ENCODE measurements at regions not wholly inside any gene's neighbourhood (a gene's known extent, or its start where the extent isn't known, plus 50 kb on each side); places are given as distances from the start of the nearest gene placed in this dataset.

- H3K4me1 ChIP-seq (ENCODE audit: control insufficient read depth, low read depth, low read length): peaks cover 13% of the 10 kb centered on the region
- H3K27me3 ChIP-seq (ENCODE audit: control insufficient read depth, insufficient read depth, low read length): no peaks in the 10 kb centered on the region
- no peaks in the 10 kb centered on the region for H3K36me3 ChIP-seq (ENCODE audit: control insufficient read depth, low read depth, low read length)
- H3K9ac ChIP-seq (ENCODE audit: low read length): no peak overlapping the region
- H3K9me3 ChIP-seq (ENCODE audit: control insufficient read depth, low read depth, low read length): no peaks in the 10 kb centered on the region
- H3K4me3 ChIP-seq (ENCODE audit: low read length): no peak overlapping the region
- no peak overlapping the region for H3K27ac ChIP-seq (ENCODE audit: low read length)
Measured at GRCh38 chr18:79625924-79626561, 53.6 kb upstream of the CTDP1 start.

- H3K4me1 ChIP-seq (ENCODE audit: control insufficient read depth, low read depth, low read length): peaks cover 6% of the 10 kb centered on the region
- H3K27ac ChIP-seq (ENCODE audit: low read length): no peak overlapping the region
- H3K27me3 ChIP-seq (ENCODE audit: control insufficient read depth, insufficient read depth, low read length): no peaks in the 10 kb centered on the region
- H3K9me3 ChIP-seq (ENCODE audit: control insufficient read depth, low read depth, low read length): no peaks in the 10 kb centered on the region
- H3K36me3 ChIP-seq (ENCODE audit: control insufficient read depth, low read depth, low read length): no peaks in the 10 kb centered on the region
- H3K4me3 ChIP-seq (ENCODE audit: low read length): no peak overlapping the region
- H3K9ac ChIP-seq (ENCODE audit: low read length): no peak overlapping the region
Measured at GRCh38 chr18:79626905-79627749, 52.5 kb upstream of the CTDP1 start.

- H3K4me3 ChIP-seq (ENCODE audit: low read length): no peak overlapping the region
- H3K27ac ChIP-seq (ENCODE audit: low read length): no peak overlapping the region
- no peaks in the 10 kb centered on the region for H3K4me1 ChIP-seq (ENCODE audit: control insufficient read depth, low read depth, low read length)
- no peak overlapping the region for H3K9ac ChIP-seq (ENCODE audit: low read length)
- H3K36me3 ChIP-seq (ENCODE audit: control insufficient read depth, low read depth, low read length): no peaks in the 10 kb centered on the region
- no peaks in the 10 kb centered on the region for H3K27me3 ChIP-seq (ENCODE audit: control insufficient read depth, insufficient read depth, low read length)
- H3K9me3 ChIP-seq (ENCODE audit: control insufficient read depth, low read depth, low read length): no peaks in the 10 kb centered on the region
Measured at GRCh38 chr18:79627750-79628294, 51.8 kb upstream of the CTDP1 start.

GRCh38 chr18:79628416-79629248 lies 51.0 kb upstream of the CTDP1 start:
- Histone ChIP-seq H3K9ac (ENCODE audit: low read length) (no peak overlapping the region), H3K4me1 (ENCODE audit: control insufficient read depth, low read depth, low read length) (no peaks in the 10 kb centered on the region), H3K4me3 (ENCODE audit: low read length) (no peak overlapping the region), H3K27ac (ENCODE audit: low read length) (no peak overlapping the region), H3K27me3 (ENCODE audit: control insufficient read depth, insufficient read depth, low read length) (no peaks in the 10 kb centered on the region), H3K36me3 (ENCODE audit: control insufficient read depth, low read depth, low read length) (no peaks in the 10 kb centered on the region), H3K9me3 (ENCODE audit: control insufficient read depth, low read depth, low read length) (no peaks in the 10 kb centered on the region)

GRCh38 chr18:79629249-79629558 lies 50.4 kb upstream of the CTDP1 start:
- Histone ChIP-seq H3K27me3 (ENCODE audit: control insufficient read depth, insufficient read depth, low read length) (no peaks in the 10 kb centered on the region), H3K4me3 (ENCODE audit: low read length) (no peak overlapping the region), H3K9ac (ENCODE audit: low read length) (no peak overlapping the region), H3K4me1 (ENCODE audit: control insufficient read depth, low read depth, low read length) (no peaks in the 10 kb centered on the region), H3K27ac (ENCODE audit: low read length) (no peak overlapping the region), H3K9me3 (ENCODE audit: control insufficient read depth, low read depth, low read length) (no peaks in the 10 kb centered on the region), H3K36me3 (ENCODE audit: control insufficient read depth, low read depth, low read length) (no peaks in the 10 kb centered on the region)

- Histone ChIP-seq H3K36me3 (ENCODE audit: control insufficient read depth, low read depth, low read length) (no peaks in the 10 kb centered on the region), H3K9ac (ENCODE audit: low read length) (no peak overlapping the region), H3K4me3 (ENCODE audit: low read length) (no peak overlapping the region), H3K27me3 (ENCODE audit: control insufficient read depth, insufficient read depth, low read length) (no peaks in the 10 kb centered on the region), H3K4me1 (ENCODE audit: control insufficient read depth, low read depth, low read length) (no peaks in the 10 kb centered on the region), H3K27ac (ENCODE audit: low read length) (no peak overlapping the region), H3K9me3 (ENCODE audit: control insufficient read depth, low read depth, low read length) (no peaks in the 10 kb centered on the region)
Measured at GRCh38 chr18:79629606-79630005, 50.0 kb upstream of the CTDP1 start.
